ENCODE measurements at regions not wholly inside any gene's neighbourhood (a gene's known extent, or its start where the extent isn't known, plus 50 kb on each side); places are given as distances from the start of the nearest gene placed in this dataset.

DNA sequence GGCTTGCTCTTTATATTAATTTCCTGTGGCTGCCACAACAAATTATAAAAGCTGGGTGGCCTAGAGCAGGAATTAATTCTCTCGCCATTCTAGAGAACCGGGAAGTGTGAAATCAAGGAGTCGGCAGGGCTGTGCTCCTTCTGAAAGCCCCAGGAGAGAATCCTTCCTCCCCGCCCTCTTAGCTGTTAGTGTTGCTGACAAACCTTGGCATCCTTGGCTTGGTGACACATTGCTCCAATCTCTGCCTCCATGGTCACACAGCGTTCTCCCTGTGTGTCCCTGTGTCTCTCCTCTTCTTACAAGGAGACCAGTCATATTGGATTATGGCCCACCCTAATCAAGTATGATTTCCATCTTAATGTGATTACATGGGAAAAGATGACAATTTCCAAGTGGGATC, 55.9 kb upstream of the NEURL1B start:
- Histone ChIP-seq H3K9ac (replicated peaks in 1 of 4; ENCODE audit: extremely low read depth in 1 of 4, low read depth in 3 of 4, low read length in 3 of 4) (no peak overlapping the region), H2BK15ac (ENCODE audit: low read length) (no peak overlapping the region), H3K14ac (ENCODE audit: insufficient read length) (no peak overlapping the region), H2AK5ac (ENCODE audit: low read depth, low read length) (no peak overlapping the region), H3K18ac (ENCODE audit: extremely low read depth, low read length) (no peak overlapping the region), H3K56ac (replicated peaks; ENCODE audit: insufficient read length, low read depth, low read length) (no peak overlapping the region), H3K79me2 (ENCODE audit: control insufficient read depth in 1 of 2, insufficient read depth in 2 of 2, low read length in 2 of 2) (no peaks in the 10 kb centered on the region), H2AFZ (ENCODE audit: low read length) (no peak overlapping the region), H3K27me3 (replicated peaks in 1 of 4; ENCODE audit: control insufficient read depth in 3 of 4, extremely low read depth in 1 of 4, insufficient read depth in 3 of 4, low read length in 3 of 4) (peaks cover 0 to 4% (median 4%) of the 10 kb centered on the region in 4 experiments; a peak in 1 of 7 replicates), H3K4me2 (ENCODE audit: insufficient read depth in 1 of 2, low read depth in 2 of 2, low read length in 2 of 2) (peak overlapping the region in 1 of 2 experiments; percentile 35; a peak in 2 of 4 replicates), H2BK5ac (ENCODE audit: low read depth, low read length) (no peak overlapping the region; the same call in 1 of the 2 replicates), H3K36me3 (ENCODE audit: control insufficient read depth in 2 of 4, insufficient read depth in 4 of 4, low read length in 3 of 4) (no peaks in the 10 kb centered on the region), H3K4me1 (replicated peaks in 1 of 4; ENCODE audit: control insufficient read depth in 3 of 4, insufficient read depth in 4 of 4, low read length in 3 of 4) (peaks cover 4 to 26% (median 13%) of the 10 kb centered on the region in 4 experiments), H3K23ac (ENCODE audit: insufficient read length) (no peak overlapping the region), H4K8ac (ENCODE audit: extremely low read depth, insufficient read depth, low read length) (no peak overlapping the region), H3K4ac (replicated peaks; ENCODE audit: insufficient read length, low read depth, low read length) (peak overlapping the region; percentile 25), H3K27ac (ENCODE audit: low read depth, low read length) (no peak overlapping the region), H2BK12ac (ENCODE audit: low read depth, low read length) (no peak overlapping the region), H3K4me3 (ENCODE audit: extremely low read depth in 1 of 4, insufficient read depth in 2 of 4, low read depth in 3 of 4, low read length in 4 of 4) (no peak overlapping the region), H4K91ac (replicated peaks; ENCODE audit: insufficient read length, low read length) (no peak overlapping the region), H4K20me1 (replicated peaks in 1 of 2; ENCODE audit: control insufficient read depth in 1 of 2, insufficient read depth in 2 of 2, low read length in 2 of 2) (no peaks in the 10 kb centered on the region), H2BK120ac (replicated peaks; ENCODE audit: low read depth, low read length) (no peak overlapping the region), H2BK20ac (ENCODE audit: low read length) (peak overlapping the region; percentile 88; the same call in 1 of the 2 replicates), H3K23me2 (ENCODE audit: low read depth, low read length) (no peaks in the 10 kb centered on the region), H3K9me3 (ENCODE audit: insufficient read depth in 2 of 2, low read depth in 1 of 2, low read length in 1 of 2) (no peaks in the 10 kb centered on the region), H3K79me1 (ENCODE audit: low read depth, low read length) (no peaks in the 10 kb centered on the region), H4K5ac (ENCODE audit: insufficient read length, low read depth, low read length) (no peak overlapping the region)
- DNase-seq (ENCODE audit: low read depth in 1 of 2, low spot score in 2 of 2) (no peak), FAIRE-seq (no peak)
- POLR2A ChIA-PET (ENCODE audit: partially characterized antibody) = no interaction called here
- 79% methylated on average over 5 of the region's 5 CpGs; no CpG with 5 or more reads in 1 of the 2 experiments for WGBS, 2 experiments (ENCODE audit: extremely low coverage in 1 of 2, insufficient coverage in 1 of 2, insufficient read length in 1 of 2, insufficient replicate concordance in 2 of 2, low coverage in 1 of 2, low lambda C conversion rate in 2 of 2, missing lambda C conversion rate in 1 of 2)
- CTCF ChIA-PET (ENCODE audit: partially characterized antibody) = interaction anchor here (1.6 kb wide), 1 partner anchor 85 kb away, joined by 5 read pairs; no protein-coding TSS in a partner anchor
- TF ChIP-seq RXRA (IDR thresholded peaks at IDR 0.05; ENCODE audit: insufficient read depth, low read depth, low read length) (no peak), POLR2AphosphoS5 (IDR thresholded peaks at IDR 0.05; ENCODE audit: low read depth, low read length) (no peak), POU5F1 (IDR thresholded peaks at IDR 0.05; ENCODE audit: low read depth, low read length) (no peak), BACH1 (IDR thresholded peaks at IDR 0.05; ENCODE audit: low read length) (no peak), TBP (IDR thresholded peaks at IDR 0.05; ENCODE audit: low read depth, low read length) (no peak), PHF8 (conservative IDR thresholded peaks at IDR 0.05; ENCODE audit: low read depth, low read length) (no peak), YY1 (IDR thresholded peaks at IDR 0.05; ENCODE audit: low read depth, low read length) (no peak), NRF1 (IDR thresholded peaks at IDR 0.05; ENCODE audit: low read depth, low read length) (no peak)
- TF ChIP-seq, protein P1, sequence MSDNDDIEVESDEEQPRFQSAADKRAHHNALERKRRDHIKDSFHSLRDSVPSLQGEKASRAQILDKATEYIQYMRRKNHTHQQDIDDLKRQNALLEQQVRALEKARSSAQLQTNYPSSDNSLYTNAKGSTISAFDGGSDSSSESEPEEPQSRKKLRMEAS (IDR thresholded peaks at IDR 0.05) = no peak

Measured in H1 (cell line).